Jurkat, Clone E6-1 (cell line): ENCODE measurements at regions not wholly inside any gene's neighbourhood (a gene's known extent, or its start where the extent isn't known, plus 50 kb on each side); places are given as distances from the start of the nearest gene placed in this dataset.
A peak's percentile ranks its signal among the peaks of the same experiment; 100 is the strongest.

Source experiments
- DNase-seq: peaks from one replicate; pipeline ENCODE4 v3.0.0-alpha.2; 2011; ENCODE audit warnings: low read depth, low spot score
- H3K4me3 ChIP-seq: 2 replicates; pipeline ENCODE4 v1.5.1; 2011; ENCODE audit warnings: mild to moderate bottlenecking, low read length, control low read depth, moderate library complexity

GRCh38 chr10:78388331-78389050 lies 354.8 kb downstream of the RPS24 start:
- DNase-seq: no peak
- H3K4me3 ChIP-seq: no peak overlapping the region

GRCh38 chr10:78389419-78389818 lies 355.8 kb downstream of the RPS24 start:
- no peak overlapping the region for H3K4me3 ChIP-seq
- DNase-seq: no peak

GRCh38 chr10:78390051-78390450 lies 356.4 kb downstream of the RPS24 start:
- DNase-seq: no peak

DNA sequence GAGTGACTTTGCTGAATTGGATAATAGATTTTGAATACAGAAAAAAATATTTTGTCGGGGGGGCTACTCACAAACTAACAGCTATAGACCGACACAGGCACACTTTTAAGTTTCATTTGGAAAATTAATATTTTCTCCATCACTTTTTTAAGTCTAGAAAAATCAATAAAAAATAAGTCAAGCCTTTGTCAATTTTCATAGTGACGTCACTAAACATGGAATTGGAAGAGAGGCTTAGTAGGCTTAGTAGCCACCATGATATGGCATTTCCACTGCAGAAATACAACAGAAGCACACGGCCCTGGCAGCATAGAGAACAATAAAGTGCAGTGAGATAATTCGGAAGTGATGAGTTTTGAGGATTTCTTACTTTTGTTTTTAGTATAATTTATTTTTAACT lies 357.2 kb downstream of the RPS24 start:
- no peak overlapping the region for H3K4me3 ChIP-seq
- DNase-seq: no peak

More at GRCh38 chr10:78390051-78390450, 356.4 kb downstream of the RPS24 start:
- H3K4me3 ChIP-seq: no peak overlapping the region

DNA sequence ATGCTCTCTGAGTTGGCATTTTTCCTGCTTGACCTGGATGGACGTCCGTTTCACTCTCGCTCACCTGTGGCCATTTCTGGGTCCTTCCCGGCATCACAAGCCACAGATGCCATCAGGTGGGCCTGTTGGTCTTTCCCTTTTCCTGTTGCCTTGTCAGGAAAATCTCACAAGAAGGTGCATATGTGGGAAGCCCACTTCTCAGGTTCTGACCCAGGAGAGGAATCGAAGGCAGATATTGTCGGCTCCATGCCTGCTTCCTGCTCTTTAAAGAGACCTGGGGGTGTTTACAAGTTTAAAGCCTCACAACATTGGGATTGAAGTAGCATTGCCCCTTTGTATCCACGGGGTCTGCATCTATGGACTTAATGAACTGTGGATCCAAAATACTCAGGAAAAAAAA lies 357.9 kb downstream of the RPS24 start:
- DNase-seq: no peak
- no peak overlapping the region for H3K4me3 ChIP-seq

- DNase-seq: no peak
- no peak overlapping the region for H3K4me3 ChIP-seq
These were observed 358.5 kb downstream of the RPS24 start for GRCh38 chr10:78392197-78392596.

GRCh38 chr10:78393094-78393493 lies 359.4 kb downstream of the RPS24 start:
- no peak for DNase-seq
- H3K4me3 ChIP-seq: no peak overlapping the region

DNA sequence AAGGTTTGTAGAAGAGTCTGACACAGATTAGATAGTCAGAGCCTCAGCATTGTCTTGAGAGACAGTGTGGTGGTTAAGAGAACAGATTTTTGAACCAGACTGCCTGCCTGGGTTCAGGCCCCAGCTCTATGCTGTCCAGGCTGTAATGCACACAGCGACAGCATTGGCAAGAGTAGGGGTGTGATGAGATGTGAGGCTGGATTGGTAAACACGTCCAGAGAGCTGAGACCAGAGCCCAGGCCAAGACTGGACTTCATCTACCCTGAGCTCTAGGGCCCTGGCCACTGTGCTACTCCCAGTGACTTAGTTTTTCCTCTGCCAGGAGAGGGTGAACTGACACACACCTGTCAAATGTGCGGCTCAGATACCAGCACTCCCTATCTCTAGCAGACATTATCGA lies 360.4 kb downstream of the RPS24 start:
- H3K4me3 ChIP-seq: no peak overlapping the region
- DNase-seq: no peak

DNA sequence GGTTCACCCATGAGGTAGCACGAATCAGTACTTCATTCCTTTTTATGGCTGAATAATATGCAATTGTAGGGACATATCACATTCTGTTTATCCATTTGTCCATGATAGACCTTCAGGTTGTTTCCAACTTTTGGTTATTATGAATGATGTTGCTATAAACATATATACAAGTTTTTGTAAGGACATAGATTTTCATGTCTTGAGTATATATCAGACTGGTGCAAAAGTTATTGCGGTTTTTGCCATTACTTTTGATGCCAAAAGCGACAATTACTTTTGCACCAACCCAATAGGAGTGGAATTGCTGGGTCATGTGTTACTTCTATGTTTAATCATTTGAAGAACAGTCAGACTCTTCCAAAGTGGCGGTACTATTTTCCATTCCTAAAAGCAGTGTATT lies 361.5 kb downstream of the RPS24 start:
- DNase-seq: no peak
- H3K4me3 ChIP-seq: no peak overlapping the region

DNA sequence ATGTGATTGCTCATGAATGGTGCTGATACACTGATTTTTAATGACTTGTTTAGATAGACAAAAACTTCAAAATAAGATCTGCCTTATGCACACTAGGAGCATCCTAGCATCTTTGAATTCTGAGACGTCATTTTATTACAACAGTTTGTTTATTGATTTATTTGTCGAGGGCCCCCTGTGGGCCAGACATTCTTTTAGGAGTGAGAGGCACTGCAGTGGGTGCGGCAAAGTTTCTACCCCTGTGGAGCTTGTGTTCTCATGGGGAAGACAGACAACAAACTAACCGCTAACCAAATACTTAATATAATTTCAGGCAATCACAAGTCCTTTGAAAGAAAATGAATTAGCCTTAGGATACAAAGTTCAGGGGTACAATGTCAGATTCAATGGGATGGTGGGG lies 363.1 kb downstream of the RPS24 start:
- DNase-seq: no peak
- H3K4me3 ChIP-seq: no peak overlapping the region

DNA sequence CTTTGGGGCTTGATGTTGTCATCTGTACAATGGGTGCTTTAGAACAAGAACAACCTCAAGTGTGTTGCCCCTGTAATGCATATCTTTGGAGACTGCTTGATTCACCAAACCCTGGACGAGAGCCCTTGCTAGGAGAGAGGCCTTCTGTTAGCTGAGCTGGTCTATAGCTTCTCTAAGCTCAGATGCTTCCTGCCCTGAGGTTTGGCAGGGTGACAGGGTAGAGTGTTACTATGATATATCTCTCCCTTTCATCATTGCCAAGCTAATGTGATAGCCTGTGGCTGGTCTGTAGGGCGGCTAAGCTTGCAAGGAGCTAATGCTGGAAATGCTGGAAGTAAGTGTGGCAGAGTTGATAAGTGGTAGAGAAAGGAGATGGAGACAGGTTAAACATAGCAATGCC lies 364.1 kb downstream of the RPS24 start:
- H3K4me3 ChIP-seq: no peak overlapping the region
- DNase-seq: peak; percentile 9

DNA sequence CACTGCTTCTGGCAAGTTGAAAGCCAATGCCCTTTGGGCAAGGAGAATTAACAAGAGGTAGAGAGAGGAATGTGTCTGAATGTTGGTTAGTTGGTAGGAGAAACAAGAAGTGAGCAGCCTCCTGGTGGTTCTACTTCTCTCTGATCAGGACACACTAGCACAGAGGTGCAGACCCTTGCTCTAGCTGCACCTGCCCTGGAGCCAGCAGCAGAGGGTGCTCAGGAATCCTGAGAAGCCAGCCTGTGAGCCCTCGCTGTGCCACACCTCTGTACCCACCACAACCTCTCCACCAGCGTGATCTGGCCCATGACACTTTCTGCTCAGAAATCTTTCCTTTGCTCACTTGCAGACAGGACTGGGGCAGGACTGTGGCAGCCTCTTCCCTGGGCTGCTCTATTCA lies 364.7 kb downstream of the RPS24 start:
- DNase-seq: no peak
- no peak overlapping the region for H3K4me3 ChIP-seq

DNA sequence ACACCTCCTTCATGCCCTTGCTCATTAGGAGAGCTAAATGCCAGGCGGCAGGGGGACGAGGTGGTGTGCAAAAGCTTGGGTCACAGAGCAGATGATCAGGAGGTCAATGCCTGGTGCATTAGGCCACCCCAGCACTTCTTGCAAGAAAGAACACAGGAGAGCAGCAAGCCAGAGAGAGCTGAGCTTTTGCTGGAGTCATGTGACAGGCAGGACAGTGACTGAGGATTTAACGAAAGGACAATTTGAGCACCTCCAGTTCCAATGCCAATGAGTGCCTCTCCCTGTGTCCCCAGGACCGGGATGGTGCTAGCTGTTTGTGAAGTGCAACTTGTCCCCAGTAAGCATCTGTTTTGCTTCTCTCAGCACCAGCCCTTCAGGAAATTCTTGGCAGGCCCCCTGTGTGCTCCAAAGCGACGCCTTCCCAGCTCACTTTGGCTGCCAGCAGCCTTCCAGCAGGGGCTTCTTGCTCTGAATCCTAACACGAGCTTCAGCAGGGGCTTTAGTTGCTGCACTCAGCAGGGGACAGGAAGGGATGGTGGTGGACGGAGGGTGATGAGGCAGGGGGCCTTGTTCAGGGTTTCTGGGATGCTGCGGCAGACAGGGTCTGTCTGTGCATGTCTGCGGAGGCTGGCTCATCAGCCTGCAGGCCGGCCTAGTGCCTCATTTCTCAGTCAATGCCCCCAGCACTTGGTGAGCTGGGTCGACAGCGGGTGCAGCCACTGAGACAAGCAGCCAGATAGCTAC lies 368.1 kb downstream of the RPS24 start:
- H3K4me3 ChIP-seq: no peak overlapping the region
- DNase-seq: no peak

DNA sequence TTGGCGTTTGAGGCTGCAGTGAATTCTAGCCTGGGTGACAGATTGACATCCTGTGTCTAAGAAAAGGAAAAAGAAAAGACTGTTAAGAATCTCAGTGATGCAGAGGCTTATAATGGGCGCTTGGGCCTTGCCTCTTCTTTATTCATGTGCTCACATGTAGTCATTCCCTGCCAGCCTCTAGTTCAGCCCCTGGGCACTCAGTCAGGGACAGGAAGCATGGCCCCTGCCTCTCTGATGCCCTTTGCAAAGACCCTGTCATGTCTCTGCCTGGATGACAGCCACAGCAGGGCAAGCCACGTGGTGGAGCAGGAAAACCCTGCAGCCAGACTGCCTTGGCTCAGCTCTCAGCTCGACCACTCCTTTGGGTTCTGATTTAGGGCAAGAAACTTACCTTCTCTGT lies 368.9 kb downstream of the RPS24 start:
- H3K4me3 ChIP-seq: no peak overlapping the region
- no peak for DNase-seq

DNA sequence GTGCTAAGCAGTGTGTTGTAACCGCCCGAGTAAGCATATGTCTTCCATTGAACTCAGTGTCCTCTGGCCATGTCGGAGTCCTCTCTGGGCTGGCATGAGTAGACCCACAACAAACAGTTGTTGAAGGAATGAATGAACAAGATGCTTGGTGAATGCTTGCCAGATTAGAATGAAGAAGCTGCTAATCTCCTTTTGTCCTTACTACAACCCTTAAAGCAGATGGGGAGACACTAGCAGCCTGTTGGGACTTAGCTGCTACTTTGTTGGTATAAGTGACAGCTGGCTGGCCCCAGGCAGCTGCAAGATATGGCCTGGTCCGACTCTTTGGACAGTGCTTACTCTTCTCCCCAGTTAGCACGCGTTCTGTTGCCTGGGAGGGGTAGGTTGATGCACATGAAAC lies 370.1 kb downstream of the RPS24 start:
- no peak overlapping the region for H3K4me3 ChIP-seq
- DNase-seq: no peak

DNA sequence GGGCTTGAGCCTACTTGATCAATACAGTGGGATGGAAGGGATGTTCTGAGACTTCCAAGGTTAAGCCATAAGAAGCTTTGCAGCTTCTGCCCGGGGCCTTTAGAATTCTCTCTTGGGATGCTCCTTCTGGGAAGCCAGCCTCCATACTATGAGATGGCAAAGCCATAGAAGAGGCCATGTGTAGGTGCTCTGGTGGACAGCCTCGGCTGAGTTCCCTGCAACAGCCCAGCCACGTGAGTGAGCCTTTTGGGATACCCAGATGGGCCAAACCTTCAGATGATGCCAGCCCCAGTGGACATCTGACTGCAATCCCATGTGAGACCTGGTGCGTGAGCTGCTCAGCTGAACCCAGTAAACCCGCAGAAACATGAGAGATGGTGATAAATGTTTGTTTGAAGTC lies 370.6 kb downstream of the RPS24 start:
- H3K4me3 ChIP-seq: no peak overlapping the region
- DNase-seq: no peak

- no peak for DNase-seq
- no peak overlapping the region for H3K4me3 ChIP-seq
These were observed 371.6 kb downstream of the RPS24 start for GRCh38 chr10:78405231-78405630.

DNA sequence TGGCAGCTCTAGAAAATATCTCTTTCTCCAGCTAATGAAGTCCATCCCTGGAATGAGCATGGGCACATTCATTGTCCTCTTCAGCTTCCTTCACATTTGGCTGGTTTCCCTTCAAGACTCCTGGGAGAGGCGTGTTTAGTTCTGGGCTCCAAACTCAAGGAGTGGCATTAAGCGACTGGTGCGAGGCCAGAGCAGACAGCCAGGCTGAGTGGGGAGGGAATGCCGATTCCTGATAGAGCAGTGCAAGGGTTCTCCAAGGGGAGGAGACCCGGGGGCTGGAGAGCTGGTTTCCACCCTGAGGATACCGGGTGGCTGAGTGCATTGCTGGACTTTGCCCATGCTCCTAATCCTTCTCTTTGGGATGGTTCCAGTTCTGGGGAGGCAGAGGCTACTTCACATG lies 372.1 kb downstream of the RPS24 start:
- no peak overlapping the region for H3K4me3 ChIP-seq
- no peak for DNase-seq

- H3K4me3 ChIP-seq: no peak overlapping the region
- DNase-seq: no peak
These were observed 373.0 kb downstream of the RPS24 start for GRCh38 chr10:78406648-78407008.

GRCh38 chr10:78407009-78407711 lies 373.5 kb downstream of the RPS24 start:
- H3K4me3 ChIP-seq: no peak overlapping the region
- peak; percentile 62 for DNase-seq
